HG02943 (cell line): ENCODE measurements at regions not wholly inside any gene's neighbourhood (a gene's known extent, or its start where the extent isn't known, plus 50 kb on each side); places are given as distances from the start of the nearest gene placed in this dataset.

Experiments
- ATAC-seq: cut with Tn5 transposase; IDR thresholded peaks from one replicate; pipeline ENCODE4 v1.9.1; 2021; ENCODE audit warnings: mild to moderate bottlenecking, low read depth, moderate library complexity; ENCODE audit not compliant: unreplicated experiment

DNA sequence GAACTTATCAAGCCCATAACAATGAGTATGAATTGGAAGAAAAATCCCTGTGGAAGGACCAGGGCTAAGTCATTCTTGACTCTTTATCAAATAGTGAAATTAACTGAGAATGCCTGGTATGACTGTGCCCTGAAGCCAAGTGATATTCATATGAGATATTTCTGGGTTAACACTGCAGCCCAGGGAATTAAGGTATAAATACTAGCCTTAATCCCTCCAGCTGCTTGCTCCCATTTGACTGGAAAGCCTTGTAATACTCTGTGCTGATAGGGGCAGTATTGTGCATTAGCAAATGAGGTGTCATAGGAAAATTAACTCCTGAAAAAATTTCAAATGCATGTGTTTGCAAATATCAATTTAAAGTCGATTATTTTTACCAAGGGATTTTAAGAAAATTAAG, 568.8 kb downstream of the LMO4 start:
- no peak for ATAC-seq

DNA sequence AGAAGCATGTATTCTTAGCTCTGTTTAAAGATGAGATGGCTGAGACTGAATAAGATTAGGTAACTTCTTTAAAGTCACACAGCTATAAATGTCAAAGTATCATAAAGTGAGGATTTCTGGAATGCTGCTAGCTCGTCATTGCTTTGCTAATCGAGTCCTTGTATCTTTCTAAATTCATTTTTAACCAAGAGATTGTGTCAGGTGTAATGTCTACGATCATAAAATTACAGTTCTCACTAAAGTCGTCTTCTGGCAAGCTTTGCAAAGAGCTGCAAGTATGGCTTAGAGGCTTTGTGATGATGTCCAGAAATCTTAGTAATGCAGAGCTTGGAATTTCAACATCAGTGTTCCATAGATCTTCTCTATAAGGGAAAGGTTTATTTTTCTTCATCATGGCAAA, 569.8 kb downstream of the LMO4 start:
- no peak for ATAC-seq

DNA sequence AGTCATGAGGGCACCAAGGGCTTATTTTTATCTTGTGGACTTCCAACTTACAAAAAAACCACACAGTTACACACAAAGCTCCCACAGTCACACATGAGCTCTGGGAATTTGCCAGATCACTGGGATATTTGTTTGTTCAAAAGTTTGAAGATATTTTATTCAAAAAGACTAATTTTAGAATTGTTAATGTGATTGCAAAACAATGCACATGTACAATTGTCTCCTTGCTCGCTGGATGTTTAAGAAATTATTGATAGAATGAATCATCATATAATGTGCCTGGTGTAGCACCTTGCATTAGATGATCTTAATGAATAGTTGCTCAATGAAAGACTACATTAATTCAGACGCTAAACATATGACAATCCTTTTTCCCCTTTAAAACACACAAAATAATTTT, 570.3 kb downstream of the LMO4 start:
- ATAC-seq: no peak

DNA sequence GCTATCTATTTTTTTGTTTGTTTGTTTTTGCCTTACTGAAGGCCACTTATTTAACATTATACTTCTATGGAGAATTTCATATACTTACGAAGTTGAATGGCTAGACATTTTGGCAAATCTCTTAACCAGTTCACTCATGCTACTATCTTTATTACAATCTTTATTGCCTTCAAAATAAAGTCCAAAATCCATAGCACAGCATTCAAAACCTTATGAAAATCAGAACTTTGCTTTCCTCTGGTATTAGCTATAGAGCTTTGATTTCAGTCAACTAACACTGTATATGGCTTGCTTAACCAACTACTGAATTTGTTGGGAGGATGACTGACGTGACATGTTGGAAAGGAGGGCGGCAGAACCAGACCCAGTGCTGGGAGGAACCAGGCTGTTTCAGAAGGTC, 571.1 kb downstream of the LMO4 start:
- ATAC-seq: no peak

DNA sequence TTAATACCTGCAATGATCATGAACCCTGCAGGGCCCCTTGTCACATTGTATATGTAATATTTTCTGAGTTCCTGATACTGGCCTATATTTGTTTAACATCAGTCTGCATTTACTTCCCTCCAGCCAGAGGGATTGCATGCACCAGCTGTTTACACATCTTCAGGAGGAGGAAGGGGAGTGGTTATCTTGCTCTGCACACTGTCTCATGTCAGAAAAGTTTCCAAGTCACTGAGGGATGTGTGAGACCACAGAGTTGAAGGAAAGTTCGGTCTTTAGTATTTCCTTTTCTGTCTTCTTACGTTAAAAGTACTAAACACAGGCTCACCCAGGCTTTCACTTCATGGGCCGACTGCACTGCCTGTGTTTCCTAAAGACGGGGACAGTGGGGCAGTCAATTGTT, 574.1 kb downstream of the LMO4 start:
- ATAC-seq: no peak

DNA sequence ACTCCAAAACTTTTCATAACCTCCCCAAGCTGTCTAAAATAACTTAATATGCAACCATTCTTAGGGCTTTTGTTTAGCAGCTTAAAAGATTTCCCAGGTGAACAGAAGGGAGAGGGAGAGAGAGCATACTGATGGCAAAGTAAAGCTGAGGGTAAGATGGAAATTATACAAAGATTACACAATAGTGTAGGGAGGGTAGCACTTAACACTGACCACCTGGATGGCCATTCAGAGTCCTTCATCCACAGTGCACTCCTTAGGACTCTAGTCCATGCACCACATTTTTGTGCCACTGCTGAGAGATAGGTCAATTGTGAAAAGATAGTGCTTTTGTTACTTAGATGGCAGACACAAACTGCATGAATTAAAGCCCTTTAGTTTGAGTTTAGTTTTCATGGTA, 574.6 kb downstream of the LMO4 start:
- no peak for ATAC-seq

DNA sequence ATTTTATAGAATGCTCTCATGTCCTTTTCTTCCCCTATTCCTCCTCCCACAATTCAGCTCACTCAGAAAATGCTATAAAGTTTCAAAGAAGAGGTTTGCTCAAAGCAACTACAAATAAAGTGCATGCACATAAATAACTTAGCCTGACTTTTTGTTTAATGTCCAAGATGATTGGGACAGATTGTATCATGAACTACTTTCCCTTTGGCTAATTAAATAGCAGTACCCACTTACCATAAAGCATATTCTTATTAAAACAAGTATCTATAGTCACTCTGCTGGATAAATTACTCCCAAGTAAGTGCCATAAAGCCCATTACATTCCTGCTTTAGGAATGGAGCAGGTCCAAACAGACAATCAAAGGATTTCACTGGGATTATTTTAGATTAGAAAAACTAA, 576.0 kb downstream of the LMO4 start:
- no peak for ATAC-seq

DNA sequence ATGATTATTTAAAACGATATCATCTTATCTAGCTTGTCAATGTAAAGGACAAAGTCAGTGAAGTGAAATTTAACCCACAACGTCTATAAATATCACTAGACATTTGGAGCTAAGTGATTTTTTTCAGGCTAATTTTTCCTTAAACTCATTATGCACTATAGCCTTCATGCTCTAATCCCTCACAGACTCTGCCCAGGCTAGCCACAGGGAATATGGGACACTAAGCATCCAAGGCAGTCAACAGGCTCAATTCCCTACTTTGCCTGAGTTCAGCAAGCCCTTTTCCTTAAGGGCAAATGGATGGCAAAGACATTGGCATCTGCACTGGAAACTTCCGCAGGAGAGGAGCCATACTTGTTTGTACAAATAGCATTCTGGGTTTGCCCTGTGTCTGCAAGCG, 577.0 kb downstream of the LMO4 start:
- no peak for ATAC-seq

DNA sequence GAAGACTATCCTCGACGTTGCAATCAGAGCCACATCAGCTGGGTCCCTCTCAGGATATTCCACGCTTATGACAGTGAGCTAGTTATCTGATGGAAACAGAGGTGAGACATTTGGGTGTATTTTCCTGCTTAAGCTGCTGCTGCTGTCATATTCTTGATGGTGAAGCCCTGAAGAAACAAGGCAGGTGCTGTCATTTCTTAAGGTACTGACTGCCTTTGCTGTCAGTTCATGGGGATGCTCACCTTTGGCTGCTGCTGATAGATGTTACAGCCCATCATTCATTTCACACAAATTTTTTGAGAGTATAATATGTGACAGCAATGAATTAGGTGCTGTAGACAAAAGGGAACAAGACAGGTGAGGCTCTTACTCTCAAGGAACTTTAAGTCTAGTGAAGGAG, 577.4 kb downstream of the LMO4 start:
- no peak for ATAC-seq

DNA sequence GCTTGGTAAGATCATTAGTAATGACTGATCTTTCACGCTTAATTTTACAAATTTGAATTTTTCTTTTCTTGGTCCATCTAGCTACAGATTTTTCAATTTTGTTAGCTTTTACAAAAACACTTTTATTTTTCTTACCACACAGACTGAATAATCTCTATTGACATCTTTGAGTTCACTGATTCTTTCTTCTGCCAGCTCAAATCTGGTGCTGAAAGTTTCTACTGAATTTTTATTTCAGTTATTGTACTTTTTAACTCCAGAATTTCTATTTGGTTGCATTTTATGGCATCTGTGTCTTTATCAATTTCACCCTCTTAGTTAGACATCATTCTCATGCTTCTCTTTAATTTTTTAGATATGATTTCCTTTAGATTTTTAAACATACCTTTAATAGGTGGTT, 584.7 kb downstream of the LMO4 start:
- no peak for ATAC-seq

DNA sequence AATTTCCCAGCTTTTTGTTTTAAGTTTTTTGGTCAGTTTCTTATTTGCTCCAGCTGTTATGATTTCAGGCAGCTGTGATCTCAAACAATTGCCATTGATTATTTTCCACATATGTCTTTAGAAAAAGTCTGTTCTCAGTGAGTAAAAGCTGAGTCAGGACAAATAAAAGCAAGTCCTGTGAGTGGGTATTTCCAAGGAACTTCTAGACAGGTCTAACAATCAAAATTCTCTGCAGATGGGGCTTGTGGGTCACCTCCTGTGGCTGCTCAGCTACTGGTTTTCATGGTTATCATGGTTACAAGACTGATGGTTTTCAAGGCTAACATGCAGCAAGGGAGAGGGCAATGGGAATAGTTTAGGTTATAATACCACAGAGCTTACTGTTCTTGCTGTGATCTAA, 585.7 kb downstream of the LMO4 start:
- no peak for ATAC-seq

DNA sequence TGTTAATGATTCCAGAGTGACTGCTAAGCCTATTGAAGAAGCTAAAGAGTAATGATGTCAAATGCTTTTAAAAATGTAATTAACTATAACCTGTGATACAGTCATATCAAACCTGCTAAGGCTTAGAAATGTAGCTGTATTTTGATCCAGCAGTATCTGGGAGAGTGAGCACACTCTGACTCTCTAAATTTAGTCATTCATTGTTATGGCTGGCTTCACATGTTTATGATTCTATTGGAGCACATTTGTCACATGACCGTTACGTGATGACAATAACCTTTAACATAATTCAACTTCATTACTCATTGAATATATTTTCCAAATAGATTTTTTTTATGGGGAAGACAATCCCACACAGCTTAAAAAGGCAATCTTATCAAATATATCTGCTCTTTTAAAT, 587.1 kb downstream of the LMO4 start:
- ATAC-seq: no peak

DNA sequence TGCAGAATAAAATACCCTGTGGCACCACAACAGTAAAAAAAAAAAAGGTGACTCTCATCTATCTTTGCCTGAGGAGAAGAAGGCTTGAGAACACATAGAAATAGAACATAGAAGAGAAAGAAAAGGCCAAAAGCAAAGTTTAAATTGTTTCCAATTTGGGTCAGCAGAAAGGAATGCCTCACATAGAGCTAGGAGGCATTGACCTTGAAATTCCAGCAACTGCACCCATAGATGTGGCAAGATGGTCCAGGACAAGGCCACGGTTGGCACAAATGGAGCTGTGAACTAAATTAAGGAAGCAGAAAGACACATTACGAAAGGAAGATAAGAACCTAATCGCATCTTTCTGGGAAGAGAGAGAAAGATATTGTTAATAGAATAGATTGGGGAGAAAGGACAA, 588.3 kb downstream of the LMO4 start:
- ATAC-seq: no peak

DNA sequence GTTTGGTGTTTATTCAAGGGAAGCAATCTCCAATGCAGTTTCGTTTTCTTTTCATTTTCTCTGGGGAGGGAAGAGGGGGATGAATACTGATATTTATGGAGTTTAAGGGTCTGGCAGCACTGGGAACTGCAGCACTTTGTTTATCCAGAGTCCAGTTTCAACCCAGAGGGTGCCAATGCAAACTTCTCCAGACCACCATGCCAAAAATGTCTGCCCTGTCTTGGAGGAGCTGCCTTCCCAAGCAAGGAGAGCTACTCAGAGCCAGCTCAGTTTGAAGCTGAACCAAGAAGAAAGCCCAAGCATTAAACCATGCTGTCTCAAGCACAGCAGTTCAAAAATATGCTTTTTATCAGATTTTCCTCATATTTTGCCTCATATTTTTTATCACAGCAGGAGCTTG, 589.7 kb downstream of the LMO4 start:
- ATAC-seq: no peak

DNA sequence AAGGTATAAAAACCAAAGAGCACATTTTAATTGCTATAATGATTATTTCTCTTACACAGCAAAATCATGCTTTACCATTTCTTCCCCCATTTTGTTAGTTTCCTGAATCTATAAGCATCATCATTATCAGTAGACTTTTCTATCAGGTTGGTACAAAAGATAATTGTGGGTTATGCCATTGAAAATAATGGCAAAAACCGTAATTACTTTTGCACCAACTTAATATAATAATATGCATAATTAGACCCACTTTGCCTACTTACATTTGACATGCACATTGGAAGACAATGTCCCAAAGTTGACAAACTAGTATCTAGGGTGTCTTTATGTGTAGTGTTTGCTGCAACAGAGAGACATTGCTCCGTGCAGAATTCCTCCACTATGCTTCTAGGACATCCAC, 594.2 kb downstream of the LMO4 start:
- ATAC-seq: no peak

DNA sequence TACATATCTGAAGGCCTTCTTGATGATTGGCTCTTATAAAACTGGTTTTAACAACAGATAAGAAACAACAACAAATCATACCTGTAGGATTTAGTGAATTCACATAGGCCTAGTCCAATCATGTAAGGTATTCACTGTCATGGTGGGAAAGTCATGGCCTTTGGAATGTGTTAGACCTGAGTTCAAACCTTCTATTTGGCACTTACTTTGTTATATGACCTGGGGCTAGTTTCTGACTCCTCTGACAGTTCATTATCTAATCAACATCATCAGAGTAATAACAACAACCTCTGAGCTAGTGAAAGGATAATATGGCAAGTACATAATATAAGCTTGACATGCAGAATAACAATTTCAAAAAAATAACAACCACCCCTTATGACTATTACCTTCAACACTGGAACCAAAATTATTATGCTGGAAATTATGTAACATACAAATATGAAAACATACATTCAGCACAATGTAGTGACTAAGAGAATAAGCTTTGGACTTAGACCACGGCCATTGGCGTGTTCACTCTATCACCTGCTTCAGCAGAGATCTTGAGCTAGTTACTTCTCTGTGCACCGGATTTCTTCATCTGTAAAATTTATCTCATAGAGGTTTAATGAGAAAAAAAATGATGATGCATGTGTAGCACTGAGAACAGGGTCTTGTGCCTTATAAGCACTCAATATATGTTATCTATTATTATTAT, 597.6 kb downstream of the LMO4 start:
- no peak for ATAC-seq

DNA sequence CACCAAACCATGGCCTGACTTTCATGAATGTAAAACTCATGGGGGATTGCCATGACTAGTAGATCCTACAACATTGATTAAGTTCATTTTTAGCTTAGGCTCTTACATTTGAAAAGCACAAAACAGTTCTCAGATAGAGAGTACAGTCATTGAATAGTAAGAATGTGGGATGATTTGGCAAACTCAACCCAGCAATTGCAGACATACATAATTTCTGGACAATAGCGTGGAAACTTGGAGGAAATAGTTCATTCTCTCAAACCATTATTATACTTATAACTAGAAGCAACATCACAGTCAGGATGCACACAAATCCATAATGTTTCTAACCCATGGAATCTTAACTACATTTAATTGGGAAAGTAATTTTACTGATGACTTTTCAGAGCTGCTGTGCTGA, 598.2 kb downstream of the LMO4 start:
- ATAC-seq: no peak

DNA sequence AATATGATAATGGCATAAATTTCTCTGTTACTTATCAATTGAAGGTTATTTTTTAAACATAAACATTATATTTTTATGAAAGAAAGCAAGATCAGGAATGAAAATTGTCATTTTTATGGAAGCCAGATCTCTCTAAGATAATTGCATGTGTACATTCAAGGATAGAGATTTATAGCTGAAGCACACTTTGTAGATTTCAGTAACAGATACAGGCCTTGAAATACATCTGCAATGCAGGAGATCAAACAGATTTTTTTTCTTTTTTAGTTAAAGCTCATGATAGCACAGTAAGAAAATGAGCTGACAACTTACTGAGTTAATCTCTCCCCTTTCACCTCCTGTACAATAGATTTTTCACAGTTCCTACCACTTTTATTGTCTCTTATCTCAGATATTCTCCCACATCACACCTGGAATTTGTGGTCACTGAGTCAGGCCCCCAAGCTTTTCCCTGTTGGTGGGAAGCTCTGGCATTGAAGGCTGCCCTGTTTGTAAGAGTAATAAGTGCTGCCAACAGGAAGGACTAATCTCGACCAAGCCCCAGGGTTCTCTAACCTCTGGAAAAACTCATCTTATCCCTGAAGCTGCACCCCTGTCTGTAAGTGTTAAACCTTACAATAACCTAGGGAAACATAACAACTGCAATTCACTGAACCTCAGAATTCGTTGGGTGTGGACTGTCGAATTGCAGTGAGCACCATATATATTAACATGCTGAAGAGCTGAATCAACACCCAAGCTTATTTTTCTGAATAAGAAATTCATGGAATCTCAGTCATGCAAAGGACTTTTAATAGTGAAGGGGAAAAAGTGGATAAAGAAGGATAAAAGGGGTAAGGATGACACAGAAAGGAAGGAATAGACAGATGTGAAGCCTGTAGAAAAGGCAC, 599.0 kb downstream of the LMO4 start:
- no peak for ATAC-seq

DNA sequence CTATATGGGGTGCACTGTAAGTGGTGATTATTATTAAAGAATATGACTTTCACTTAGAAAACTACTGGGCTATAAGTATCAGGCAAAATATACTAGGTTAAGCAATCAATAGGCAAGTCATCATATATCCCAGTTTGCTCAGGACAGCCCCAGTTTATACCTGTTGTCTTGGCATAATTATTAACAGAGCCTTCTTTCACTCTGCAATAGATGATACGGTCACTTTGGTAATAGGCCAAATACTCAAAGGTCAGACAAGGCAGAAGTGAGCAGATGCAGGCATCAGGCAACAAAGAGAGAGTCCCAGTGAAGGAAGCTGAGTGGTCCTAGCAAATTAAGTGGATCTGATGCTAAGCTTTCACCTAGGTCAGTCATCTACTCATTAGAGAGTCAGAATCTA, 599.9 kb downstream of the LMO4 start:
- no peak for ATAC-seq

DNA sequence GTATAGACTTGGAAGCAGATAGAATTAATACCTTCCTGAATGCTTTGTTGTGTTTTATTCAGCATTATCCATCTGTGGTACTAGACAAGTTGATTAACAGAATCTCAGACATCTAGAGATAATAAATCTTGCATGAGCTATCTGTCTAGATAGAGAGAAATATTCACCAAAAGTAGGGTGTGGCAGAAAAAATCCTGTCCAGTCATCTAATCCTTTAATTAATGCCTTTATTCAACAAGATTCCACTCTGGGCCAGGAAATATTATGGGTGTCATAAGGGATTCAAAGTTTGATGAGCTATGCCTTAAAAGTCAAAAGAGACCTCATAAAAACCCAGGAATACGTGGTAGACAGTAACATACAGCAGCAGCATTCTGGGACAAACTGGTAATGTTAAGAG, 601.2 kb downstream of the LMO4 start:
- ATAC-seq: no peak

DNA sequence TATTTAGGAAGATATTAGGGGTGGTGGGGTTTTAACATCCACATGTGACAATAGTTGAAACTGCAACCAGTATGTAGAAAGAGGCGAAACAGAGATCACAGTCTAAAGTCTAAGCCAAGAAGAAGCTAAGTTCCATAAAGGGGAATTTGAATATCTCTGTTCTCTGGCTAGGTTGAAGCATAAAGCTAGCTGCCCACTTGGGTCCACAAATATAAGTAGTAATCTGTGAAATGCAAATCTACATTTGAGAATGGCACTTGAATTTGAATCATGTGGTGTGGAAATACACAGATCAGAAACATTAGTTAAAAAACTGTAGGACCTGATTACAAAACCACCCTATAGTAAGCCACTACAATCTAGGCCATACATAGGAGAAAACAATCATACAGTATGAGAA, 602.1 kb downstream of the LMO4 start:
- no peak for ATAC-seq

DNA sequence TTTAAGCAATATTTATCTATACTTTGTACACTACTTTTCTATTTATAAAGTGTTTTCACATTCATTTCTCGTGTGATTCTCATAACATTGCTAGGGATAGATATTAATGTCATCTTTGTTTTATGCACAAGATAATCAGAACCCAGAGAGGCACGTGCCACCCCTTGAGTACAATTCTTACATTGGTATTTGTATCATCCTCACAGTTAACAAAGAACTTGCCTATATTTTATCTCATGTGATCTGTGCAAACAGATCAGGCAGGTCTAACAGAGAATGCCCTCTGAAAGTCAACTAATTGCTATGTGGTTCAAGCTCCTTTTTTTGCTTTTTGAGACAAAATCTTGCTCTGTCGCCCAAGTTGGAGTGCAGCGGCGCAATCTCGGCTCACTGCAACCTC, 604.5 kb downstream of the LMO4 start:
- ATAC-seq: no peak
